ENCODE measurements at regions not wholly inside any gene's neighbourhood (a gene's known extent, or its start where the extent isn't known, plus 50 kb on each side); places are given as distances from the start of the nearest gene placed in this dataset.

DNA sequence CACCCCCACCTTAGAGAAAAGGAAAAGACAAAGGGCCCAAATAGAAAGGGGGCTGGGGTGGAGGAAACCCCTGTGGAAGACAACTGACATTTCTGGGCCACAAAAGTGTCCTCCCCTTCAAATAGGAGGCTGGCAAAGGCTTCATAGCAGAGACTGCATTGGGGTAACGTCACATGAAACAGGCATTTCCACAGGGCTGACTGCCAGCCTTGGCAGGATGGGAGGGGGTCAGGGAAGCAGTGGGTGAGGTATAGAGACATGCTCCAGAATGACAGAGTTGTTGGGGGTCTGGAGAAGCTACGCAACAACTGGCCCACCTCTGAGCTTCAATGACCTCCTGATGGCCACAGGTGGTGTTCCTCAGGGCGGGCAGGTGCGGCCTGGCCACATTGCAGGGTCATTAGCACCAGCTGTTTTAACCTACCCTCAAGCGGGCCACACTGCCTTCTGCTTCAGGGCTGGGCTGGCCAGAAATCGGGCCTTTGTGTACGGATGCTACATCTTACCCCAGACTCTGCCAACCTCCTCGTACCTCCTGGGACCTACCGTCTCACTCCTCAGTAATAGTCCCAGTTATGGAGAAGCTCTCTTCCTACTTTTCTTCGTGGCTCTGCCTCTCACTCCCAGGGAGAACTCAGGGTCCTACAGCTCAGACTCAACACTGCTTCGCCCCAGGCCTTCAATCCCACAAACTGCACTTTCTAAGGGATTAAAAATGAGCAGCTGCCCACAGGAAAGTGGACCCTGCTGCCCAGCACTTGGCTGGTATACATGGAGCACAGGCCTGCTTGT lies 160.0 kb upstream of the NCAM1 start:
- TF ChIP-seq CTCF (IDR thresholded peaks at IDR 0.05), result no peak
- TF ChIP-seq POLR2A (IDR thresholded peaks at IDR 0.05), result no peak

Measured in testis (tissue), 2 donors.